Kidney tubule cell (primary cell): ENCODE measurements at regions not wholly inside any gene's neighbourhood (a gene's known extent, or its start where the extent isn't known, plus 50 kb on each side); places are given as distances from the start of the nearest gene placed in this dataset.
"Not testable (repeated sequence)": the region's sequence is repeated elsewhere in the genome, so short reads cannot be mapped to it uniquely, and the experiment has no call there.

Experiments used
- DNase-seq: peaks from one replicate; pipeline ENCODE4 v3.0.0-alpha.2; 2018; ENCODE audit warnings: low spot score

GRCh38 chrX:99988532-99988931 lies 421.5 kb downstream of the PCDH19 start:
- DNase-seq = not testable (repeated sequence)

GRCh38 chrX:99973572-99974226 lies 436.4 kb downstream of the PCDH19 start:
- DNase-seq = no peak

- no peak for DNase-seq
Observed at GRCh38 chrX:99939883-99940232, 470.2 kb downstream of the PCDH19 start.

GRCh38 chrX:99939206-99939882 lies 470.7 kb downstream of the PCDH19 start:
- not testable (repeated sequence) for DNase-seq

- no peak for DNase-seq
Observed at GRCh38 chrX:99938464-99938863, 471.6 kb downstream of the PCDH19 start.

- no peak for DNase-seq
Observed at GRCh38 chrX:99933865-99934264, 476.2 kb downstream of the PCDH19 start.

- peak; percentile 14 for DNase-seq
Observed at GRCh38 chrX:99914635-99915034, 495.4 kb downstream of the PCDH19 start.

GRCh38 chrX:99913611-99914010 lies 496.5 kb downstream of the PCDH19 start:
- DNase-seq = no peak

GRCh38 chrX:99909946-99910345 lies 500.1 kb downstream of the PCDH19 start:
- DNase-seq = no peak

- DNase-seq = no peak
Observed at GRCh38 chrX:99901091-99901490, 509.0 kb downstream of the PCDH19 start.

GRCh38 chrX:99887918-99888317 lies 522.2 kb downstream of the PCDH19 start:
- no peak for DNase-seq

GRCh38 chrX:99857455-99857854 lies 552.6 kb downstream of the PCDH19 start:
- DNase-seq = no peak

GRCh38 chrX:99833821-99834220 lies 576.3 kb downstream of the PCDH19 start:
- DNase-seq = no peak

- no peak for DNase-seq
Observed at GRCh38 chrX:99820197-99820596, 589.9 kb downstream of the PCDH19 start.

GRCh38 chrX:99800016-99800415 lies 610.1 kb downstream of the PCDH19 start:
- no peak for DNase-seq

GRCh38 chrX:99798936-99799335 lies 611.1 kb downstream of the PCDH19 start:
- DNase-seq = no peak

GRCh38 chrX:99795495-99795894 lies 614.6 kb downstream of the PCDH19 start:
- no peak for DNase-seq

GRCh38 chrX:99782516-99783040 lies 627.5 kb downstream of the PCDH19 start:
- no peak for DNase-seq

GRCh38 chrX:99777912-99778311 lies 632.2 kb downstream of the PCDH19 start:
- DNase-seq = no peak

- DNase-seq = no peak
Observed at GRCh38 chrX:99761731-99762130, 648.3 kb downstream of the PCDH19 start.

- no peak for DNase-seq
Observed at GRCh38 chrX:99752776-99753175, 657.3 kb downstream of the PCDH19 start.

- no peak for DNase-seq
Observed at GRCh38 chrX:99750721-99751120, 659.4 kb downstream of the PCDH19 start.

- DNase-seq = no peak
Observed at GRCh38 chrX:99722094-99722493, 688.0 kb downstream of the PCDH19 start.

- DNase-seq = no peak
Observed at GRCh38 chrX:99719140-99719539, 690.9 kb downstream of the PCDH19 start.
